IPS-NIHi7 (cell line): ENCODE measurements at regions not wholly inside any gene's neighbourhood (a gene's known extent, or its start where the extent isn't known, plus 50 kb on each side); places are given as distances from the start of the nearest gene placed in this dataset.
"Not testable (repeated sequence)": the region's sequence is repeated elsewhere in the genome, so short reads cannot be mapped to it uniquely, and the experiment has no call there.

Experiments
- DNase-seq: peaks from one replicate; pipeline ENCODE4 v3.0.0; 2012; ENCODE audit warnings: mixed read lengths; ENCODE audit errors: extremely low spot score

GRCh38 chr3:1456781-1457311 is 364.0 kb downstream of the CNTN6 start:
- DNase-seq: no peak

GRCh38 chr3:1462371-1462770 is 369.5 kb downstream of the CNTN6 start:
- no peak for DNase-seq

GRCh38 chr3:1462856-1463450 is 370.1 kb downstream of the CNTN6 start:
- no peak for DNase-seq

- not testable (repeated sequence) for DNase-seq
Observed at GRCh38 chr3:1465091-1465490, 372.3 kb downstream of the CNTN6 start.

- DNase-seq: no peak
Observed at GRCh38 chr3:1468145-1468544, 375.3 kb downstream of the CNTN6 start.

- no peak for DNase-seq
Observed at GRCh38 chr3:1469248-1469647, 376.4 kb downstream of the CNTN6 start.

- no peak for DNase-seq
Observed at GRCh38 chr3:1469687-1470086, 376.9 kb downstream of the CNTN6 start.

GRCh38 chr3:1477669-1478068 is 384.8 kb downstream of the CNTN6 start:
- DNase-seq: no peak

GRCh38 chr3:1495466-1495865 is 402.6 kb downstream of the CNTN6 start:
- no peak for DNase-seq

GRCh38 chr3:1499694-1500093 is 406.9 kb downstream of the CNTN6 start:
- no peak for DNase-seq

GRCh38 chr3:1501406-1502115 is 408.7 kb downstream of the CNTN6 start:
- DNase-seq: no peak

- no peak for DNase-seq
Observed at GRCh38 chr3:1506090-1506489, 413.3 kb downstream of the CNTN6 start.

- DNase-seq: peak; percentile 12
Observed at GRCh38 chr3:1513662-1514061, 420.8 kb downstream of the CNTN6 start.

- no peak for DNase-seq
Observed at GRCh38 chr3:1515882-1516281, 423.1 kb downstream of the CNTN6 start.

GRCh38 chr3:1527786-1528185 is 435.0 kb downstream of the CNTN6 start:
- no peak for DNase-seq

GRCh38 chr3:1528621-1529020 is 435.8 kb downstream of the CNTN6 start:
- no peak for DNase-seq

GRCh38 chr3:1529676-1530075 is 436.9 kb downstream of the CNTN6 start:
- DNase-seq: no peak

- no peak for DNase-seq
Observed at GRCh38 chr3:1531981-1532380, 439.2 kb downstream of the CNTN6 start.

GRCh38 chr3:1532935-1533606 is 440.2 kb downstream of the CNTN6 start:
- no peak for DNase-seq

GRCh38 chr3:1533763-1534162 is 440.9 kb downstream of the CNTN6 start:
- no peak for DNase-seq

- no peak for DNase-seq
Observed at GRCh38 chr3:1534252-1534651, 441.4 kb downstream of the CNTN6 start.

- DNase-seq: no peak
Observed at GRCh38 chr3:1535361-1535760, 442.5 kb downstream of the CNTN6 start.

GRCh38 chr3:1540686-1541085 is 447.9 kb downstream of the CNTN6 start:
- DNase-seq: no peak
